PC-3 (cell line): ENCODE measurements at regions not wholly inside any gene's neighbourhood (a gene's known extent, or its start where the extent isn't known, plus 50 kb on each side); places are given as distances from the start of the nearest gene placed in this dataset.

Source experiments
- ATAC-seq: fragments of 200-7000 bp; cut with Tn5 transposase; 2 replicates; pipeline ENCODE4 v1.9.1; 2020; ENCODE audit warnings: mild to moderate bottlenecking, moderate library complexity
- BruUV-seq: library from RNA; stranded (reverse); fragments of 400-500 nt; replicated peaks from 2 replicates; lab custom pipeline; 2021; lab: Mats Ljungman, UMichigan
- CTCF ChIA-PET: fragments of 300-600 bp; sonication (Branson Sonifier 250); formaldehyde crosslinking; loops from one replicate; lab custom pipeline; 2022; ENCODE audit warnings: antibody characterized with exemption; lab: Charles Lee
- POLR2A ChIA-PET: fragments of 300-600 bp; sonication (Branson Sonifier 250); formaldehyde crosslinking; loops from one replicate; lab custom pipeline; 2022; ENCODE audit warnings: antibody characterized with exemption; ENCODE audit not compliant: unreplicated experiment; lab: Charles Lee
- DNase-seq: peaks from one replicate; pipeline ENCODE4 v3.0.0-alpha.2; 2015
- H2AFZ ChIP-seq: fragments of 300-600 bp; sonication (generic); 2 replicates; pipeline ENCODE4 v1.6.0; 2016; ENCODE audit warnings: antibody characterized with exemption, low read length
- H3F3A ChIP-seq: fragments of 300-600 bp; sonication (generic); one replicate; pipeline ENCODE4 v1.6.0; 2017; ENCODE audit warnings: antibody characterized with exemption, low read length, control low read depth, mild to moderate bottlenecking; ENCODE audit not compliant: unreplicated experiment
- H3K27ac ChIP-seq: fragments of 300-600 bp; sonication (generic); 2 replicates; pipeline ENCODE4 v1.5.1; 2016; ENCODE audit warnings: mild to moderate bottlenecking, low read length
- H3K27me3 ChIP-seq: fragments of 300-600 bp; sonication (generic); 2 replicates; pipeline ENCODE4 v1.6.1; 2016; ENCODE audit warnings: low read length, mixed read lengths
- H3K36me3 ChIP-seq: fragments of 300-600 bp; sonication (generic); 2 replicates; pipeline ENCODE4 v1.6.1; 2016; ENCODE audit warnings: low read depth, mixed run types, low read length, mixed read lengths
- H3K4me1 ChIP-seq: fragments of 300-600 bp; sonication (generic); 2 replicates; pipeline ENCODE4 v1.5.1; 2016; ENCODE audit warnings: low read length; ENCODE audit not compliant: insufficient read depth
- H3K4me2 ChIP-seq: fragments of 300-600 bp; sonication (generic); 2 replicates; pipeline ENCODE4 v1.6.0; 2016; ENCODE audit warnings: low read length
- H3K4me3 ChIP-seq: fragments of 300-600 bp; sonication (generic); 2 replicates; pipeline ENCODE4 v1.5.1; 2016; ENCODE audit warnings: mild to moderate bottlenecking, low read length, mixed read lengths
- H3K79me2 ChIP-seq: fragments of 300-600 bp; sonication (generic); 2 replicates; pipeline ENCODE4 v1.6.1; 2017; ENCODE audit warnings: low read length, mixed read lengths
- H3K9ac ChIP-seq: fragments of 300-600 bp; sonication (generic); 2 replicates; pipeline ENCODE4 v1.6.0; 2016; ENCODE audit warnings: mild to moderate bottlenecking, low read length
- H3K9me2 ChIP-seq: fragments of 300-600 bp; sonication (generic); replicated peaks from 2 replicates; pipeline ENCODE4 v1.6.1; 2016; ENCODE audit warnings: mixed run types, low read length, mixed read lengths
- H3K9me3 ChIP-seq: fragments of 300-600 bp; sonication (generic); 2 replicates; pipeline ENCODE4 v1.6.1; 2016; ENCODE audit warnings: low read length, mixed read lengths
- H4K20me1 ChIP-seq: fragments of 300-600 bp; sonication (generic); 2 replicates; pipeline ENCODE4 v1.6.1; 2016; ENCODE audit warnings: low read length, mixed read lengths
- CTCF ChIP-seq: fragments of 300-600 bp; sonication (generic); conservative IDR thresholded peaks from 2 replicates; pipeline ENCODE4 v1.5.1; 2017; ENCODE audit warnings: antibody characterized with exemption, low read depth, mild to moderate bottlenecking, low read length
- EZH2 ChIP-seq: fragments of 300-600 bp; sonication (generic); IDR thresholded peaks from one replicate; pipeline ENCODE4 v1.6.1; 2017; ENCODE audit warnings: antibody characterized with exemption, mild to moderate bottlenecking, low read length; ENCODE audit not compliant: unreplicated experiment
- EZH2phosphoT487 ChIP-seq: fragments of 300-600 bp; sonication (generic); IDR thresholded peaks from 2 replicates; pipeline ENCODE4 v1.6.1; 2018; ENCODE audit warnings: mild to moderate bottlenecking, antibody characterized with exemption, low read length, borderline replicate concordance
- intact Hi-C: fragments of 100-400 bp; cut with micrococcal nuclease; formaldehyde crosslinking; loops from 2 replicates; pipeline ENCODE4 v1.9.0; 2023

- Histone ChIP-seq H4K20me1 (no peaks in the 10 kb centered on the region), H3K36me3 (no peaks in the 10 kb centered on the region), H3K4me3 (no peak overlapping the region), H3F3A (no peaks in the 10 kb centered on the region), H3K27me3 (peaks cover 64% of the 10 kb centered on the region), H3K79me2 (no peaks in the 10 kb centered on the region), H3K27ac (no peak overlapping the region), H2AFZ (no peak overlapping the region), H3K9ac (no peak overlapping the region), H3K9me2 (no peaks in the 10 kb centered on the region), H3K9me3 (peaks cover 17% of the 10 kb centered on the region; the same call in 1 of the 2 replicates), H3K4me1 (no peaks in the 10 kb centered on the region), H3K4me2 (no peak overlapping the region)
- no TSS peak for BruUV-seq
- ChIA-PET POLR2A (no interaction called here), CTCF (no interaction called here)
- ATAC-seq (no peak), DNase-seq (no peak)
- intact Hi-C loops: no loop called here
- TF ChIP-seq EZH2phosphoT487 (no peak), EZH2 (no peak), CTCF (no peak)
These were observed 52.9 kb upstream of the PROKR2 start for GRCh38 chr20:5369629-5370028.
